PFSK-1 (cell line): ENCODE measurements at regions not wholly inside any gene's neighbourhood (a gene's known extent, or its start where the extent isn't known, plus 50 kb on each side); places are given as distances from the start of the nearest gene placed in this dataset.

Experiments
- POLR2AphosphoS5 ChIP-seq: IDR thresholded peaks from 2 replicates; pipeline ENCODE4 v1.6.1; 2012; ENCODE audit warnings: low read depth, mild to moderate bottlenecking, control low read depth, low read length, moderate library complexity
- TAF1 ChIP-seq: IDR thresholded peaks from 2 replicates; pipeline ENCODE4 v1.6.1; 2012; ENCODE audit warnings: low read length, control low read depth, borderline replicate concordance; ENCODE audit not compliant: insufficient read depth
- TF ChIP-seq, protein P1 (sequence below), 2 experiments: IDR thresholded peaks; 2 replicates each; pipeline versions ENCODE4 v1.6.1 to v1.8.0; 2011 to 2012; ENCODE audit warnings: low read depth in 2 of 2, low read length in 2 of 2, control low read depth in 1 of 2, inconsistent platforms in 1 of 2, mild to moderate bottlenecking in 1 of 2, moderate library complexity in 1 of 2; ENCODE audit not compliant: insufficient read depth in 1 of 2

DNA sequence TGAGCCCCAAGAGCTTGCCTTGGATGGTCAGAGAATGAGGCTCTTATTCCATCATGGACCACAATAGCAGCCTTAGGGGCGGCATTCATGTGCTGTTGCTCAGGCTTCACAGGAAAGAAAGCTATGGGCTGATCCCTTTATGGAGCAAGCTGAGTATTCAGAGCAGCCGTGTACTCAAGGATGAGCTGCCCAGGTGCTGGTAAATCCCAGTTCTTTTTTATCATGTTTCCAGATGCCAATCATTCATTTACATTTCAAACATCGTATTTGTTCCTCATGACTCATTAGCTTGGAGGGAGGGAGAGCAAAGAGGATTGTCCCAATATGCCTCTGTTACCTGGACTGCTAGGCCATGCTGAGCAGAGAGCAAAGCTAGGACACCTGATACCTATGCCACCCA lies 475.7 kb downstream of the SHISA9 start:
- TF ChIP-seq, protein P1, sequence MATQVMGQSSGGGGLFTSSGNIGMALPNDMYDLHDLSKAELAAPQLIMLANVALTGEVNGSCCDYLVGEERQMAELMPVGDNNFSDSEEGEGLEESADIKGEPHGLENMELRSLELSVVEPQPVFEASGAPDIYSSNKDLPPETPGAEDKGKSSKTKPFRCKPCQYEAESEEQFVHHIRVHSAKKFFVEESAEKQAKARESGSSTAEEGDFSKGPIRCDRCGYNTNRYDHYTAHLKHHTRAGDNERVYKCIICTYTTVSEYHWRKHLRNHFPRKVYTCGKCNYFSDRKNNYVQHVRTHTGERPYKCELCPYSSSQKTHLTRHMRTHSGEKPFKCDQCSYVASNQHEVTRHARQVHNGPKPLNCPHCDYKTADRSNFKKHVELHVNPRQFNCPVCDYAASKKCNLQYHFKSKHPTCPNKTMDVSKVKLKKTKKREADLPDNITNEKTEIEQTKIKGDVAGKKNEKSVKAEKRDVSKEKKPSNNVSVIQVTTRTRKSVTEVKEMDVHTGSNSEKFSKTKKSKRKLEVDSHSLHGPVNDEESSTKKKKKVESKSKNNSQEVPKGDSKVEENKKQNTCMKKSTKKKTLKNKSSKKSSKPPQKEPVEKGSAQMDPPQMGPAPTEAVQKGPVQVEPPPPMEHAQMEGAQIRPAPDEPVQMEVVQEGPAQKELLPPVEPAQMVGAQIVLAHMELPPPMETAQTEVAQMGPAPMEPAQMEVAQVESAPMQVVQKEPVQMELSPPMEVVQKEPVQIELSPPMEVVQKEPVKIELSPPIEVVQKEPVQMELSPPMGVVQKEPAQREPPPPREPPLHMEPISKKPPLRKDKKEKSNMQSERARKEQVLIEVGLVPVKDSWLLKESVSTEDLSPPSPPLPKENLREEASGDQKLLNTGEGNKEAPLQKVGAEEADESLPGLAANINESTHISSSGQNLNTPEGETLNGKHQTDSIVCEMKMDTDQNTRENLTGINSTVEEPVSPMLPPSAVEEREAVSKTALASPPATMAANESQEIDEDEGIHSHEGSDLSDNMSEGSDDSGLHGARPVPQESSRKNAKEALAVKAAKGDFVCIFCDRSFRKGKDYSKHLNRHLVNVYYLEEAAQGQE (IDR thresholded peaks at IDR 0.05; ENCODE audit: insufficient read depth in 1 of 2, low read depth in 2 of 2, low read length in 2 of 2): no peak
- TF ChIP-seq POLR2AphosphoS5: no peak
- TF ChIP-seq TAF1: no peak
